ENCODE measurements at regions not wholly inside any gene's neighbourhood (a gene's known extent, or its start where the extent isn't known, plus 50 kb on each side); places are given as distances from the start of the nearest gene placed in this dataset.

- Histone ChIP-seq H3K9me2 (replicated peaks; ENCODE audit: control insufficient read depth, low read length) (no peaks in the 10 kb centered on the region), H3K27ac (ENCODE audit: low read depth, low read length) (no peak overlapping the region), H4K20me1 (ENCODE audit: control insufficient read depth, insufficient read depth, low read depth, low read length) (no peaks in the 10 kb centered on the region), H3K4me3 (ENCODE audit: low read length) (no peak overlapping the region), H3K4me2 (ENCODE audit: low read length) (no peak overlapping the region), H3K36me3 (ENCODE audit: control insufficient read depth, low read length) (no peaks in the 10 kb centered on the region), H3K9me3 (ENCODE audit: control insufficient read depth, insufficient read depth, low read length) (no peaks in the 10 kb centered on the region), H3K79me2 (ENCODE audit: control insufficient read depth, low read length) (no peaks in the 10 kb centered on the region), H3K4me1 (ENCODE audit: control insufficient read depth, low read length) (no peaks in the 10 kb centered on the region), H3K27me3 (ENCODE audit: control insufficient read depth, low read length) (no peaks in the 10 kb centered on the region), H3F3A (ENCODE audit: control insufficient read depth, insufficient read depth) (no peaks in the 10 kb centered on the region)
- TF ChIP-seq, protein P1, sequence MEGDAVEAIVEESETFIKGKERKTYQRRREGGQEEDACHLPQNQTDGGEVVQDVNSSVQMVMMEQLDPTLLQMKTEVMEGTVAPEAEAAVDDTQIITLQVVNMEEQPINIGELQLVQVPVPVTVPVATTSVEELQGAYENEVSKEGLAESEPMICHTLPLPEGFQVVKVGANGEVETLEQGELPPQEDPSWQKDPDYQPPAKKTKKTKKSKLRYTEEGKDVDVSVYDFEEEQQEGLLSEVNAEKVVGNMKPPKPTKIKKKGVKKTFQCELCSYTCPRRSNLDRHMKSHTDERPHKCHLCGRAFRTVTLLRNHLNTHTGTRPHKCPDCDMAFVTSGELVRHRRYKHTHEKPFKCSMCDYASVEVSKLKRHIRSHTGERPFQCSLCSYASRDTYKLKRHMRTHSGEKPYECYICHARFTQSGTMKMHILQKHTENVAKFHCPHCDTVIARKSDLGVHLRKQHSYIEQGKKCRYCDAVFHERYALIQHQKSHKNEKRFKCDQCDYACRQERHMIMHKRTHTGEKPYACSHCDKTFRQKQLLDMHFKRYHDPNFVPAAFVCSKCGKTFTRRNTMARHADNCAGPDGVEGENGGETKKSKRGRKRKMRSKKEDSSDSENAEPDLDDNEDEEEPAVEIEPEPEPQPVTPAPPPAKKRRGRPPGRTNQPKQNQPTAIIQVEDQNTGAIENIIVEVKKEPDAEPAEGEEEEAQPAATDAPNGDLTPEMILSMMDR (IDR thresholded peaks at IDR 0.05; ENCODE audit: low read depth, low read length, poor library complexity, severe bottlenecking), result no peak
- TF ChIP-seq EZH2phosphoT487 (IDR thresholded peaks at IDR 0.05; ENCODE audit: borderline replicate concordance, low read length), result no peak
Observed at GRCh38 chr5:88518131-88519016, 249.7 kb upstream of the TMEM161B start.

- H3K27ac ChIP-seq (ENCODE audit: low read depth, low read length), result no peak overlapping the region
Observed at GRCh38 chr5:88515881-88516819, 247.5 kb upstream of the TMEM161B start.

GRCh38 chr5:88515068-88515467, 246.4 kb upstream of the TMEM161B start:
- no peaks in the 10 kb centered on the region for H3K36me3 ChIP-seq (ENCODE audit: control insufficient read depth, low read length)
- H3K9me2 ChIP-seq (replicated peaks; ENCODE audit: control insufficient read depth, low read length), result no peaks in the 10 kb centered on the region
- no peak for TF ChIP-seq EZH2phosphoT487 (IDR thresholded peaks at IDR 0.05; ENCODE audit: borderline replicate concordance, low read length)
- TF ChIP-seq, protein P1 (IDR thresholded peaks at IDR 0.05; ENCODE audit: low read depth, low read length, poor library complexity, severe bottlenecking), result no peak
- H3K4me1 ChIP-seq (ENCODE audit: control insufficient read depth, low read length), result no peaks in the 10 kb centered on the region
- H3K4me3 ChIP-seq (ENCODE audit: low read length), result no peak overlapping the region
- H3K27ac ChIP-seq (ENCODE audit: low read depth, low read length), result no peak overlapping the region
- no peaks in the 10 kb centered on the region for H4K20me1 ChIP-seq (ENCODE audit: control insufficient read depth, insufficient read depth, low read depth, low read length)
- H3K9me3 ChIP-seq (ENCODE audit: control insufficient read depth, insufficient read depth, low read length), result no peaks in the 10 kb centered on the region
- H3F3A ChIP-seq (ENCODE audit: control insufficient read depth, insufficient read depth), result no peaks in the 10 kb centered on the region
- no peaks in the 10 kb centered on the region for H3K27me3 ChIP-seq (ENCODE audit: control insufficient read depth, low read length)
- no peak overlapping the region for H3K4me2 ChIP-seq (ENCODE audit: low read length)
- no peaks in the 10 kb centered on the region for H3K79me2 ChIP-seq (ENCODE audit: control insufficient read depth, low read length)

More at GRCh38 chr5:88515881-88516819, 247.5 kb upstream of the TMEM161B start:
- Histone ChIP-seq H3K4me1 (ENCODE audit: control insufficient read depth, low read length) (no peaks in the 10 kb centered on the region), H3K4me3 (ENCODE audit: low read length) (no peak overlapping the region), H3K27me3 (ENCODE audit: control insufficient read depth, low read length) (no peaks in the 10 kb centered on the region), H3F3A (ENCODE audit: control insufficient read depth, insufficient read depth) (no peaks in the 10 kb centered on the region), H3K9me3 (ENCODE audit: control insufficient read depth, insufficient read depth, low read length) (no peaks in the 10 kb centered on the region), H3K9me2 (replicated peaks; ENCODE audit: control insufficient read depth, low read length) (no peaks in the 10 kb centered on the region), H4K20me1 (ENCODE audit: control insufficient read depth, insufficient read depth, low read depth, low read length) (no peaks in the 10 kb centered on the region), H3K36me3 (ENCODE audit: control insufficient read depth, low read length) (no peaks in the 10 kb centered on the region), H3K4me2 (ENCODE audit: low read length) (no peak overlapping the region), H3K79me2 (ENCODE audit: control insufficient read depth, low read length) (no peaks in the 10 kb centered on the region)
- no peak for TF ChIP-seq EZH2phosphoT487 (IDR thresholded peaks at IDR 0.05; ENCODE audit: borderline replicate concordance, low read length)
- TF ChIP-seq, protein P1 (IDR thresholded peaks at IDR 0.05; ENCODE audit: low read depth, low read length, poor library complexity, severe bottlenecking), result no peak

All from DOHH2 (cell line).